HepG2 (cell line): ENCODE measurements at regions not wholly inside any gene's neighbourhood (a gene's known extent, or its start where the extent isn't known, plus 50 kb on each side); places are given as distances from the start of the nearest gene placed in this dataset.

Source experiments
- ATAC-seq: fragments of 200-7000 bp; cut with Tn5 transposase; 3 replicates; pipeline ENCODE4 v1.9.1; 2020; ENCODE audit warnings: mild to moderate bottlenecking, moderate library complexity
- BruUV-seq: library from RNA; stranded (reverse); fragments of 400-500 nt; replicated peaks from 2 replicates; lab custom pipeline; 2021; lab: Mats Ljungman, UMichigan
- CTCF ChIA-PET: fragments of 300-600 bp; formaldehyde crosslinking; extraction: SDS; loops from one replicate; lab custom pipeline; 2021; ENCODE audit warnings: low total read pairs, inconsistent platforms, low intra/inter-chr PET ratio; lab: Yijun Ruan, JAX
- POLR2A ChIA-PET: fragments of 350-600 bp; sonication (Branson Sonifier 250); formaldehyde crosslinking; loops from one replicate; lab custom pipeline; 2020; ENCODE audit warnings: antibody characterized with exemption, inconsistent platforms; lab: Yijun Ruan, JAX
- DNase-seq: peaks from one replicate; pipeline ENCODE4 v3.0.0-alpha.2; 2015; ENCODE audit warnings: low spot score
- FAIRE-seq: peaks from 3 replicates; lab custom pipeline; 2011; peaks lifted over from hg19 to GRCh38; lab: Jason Lieb, UNC
- H2AFZ ChIP-seq: one replicate; pipeline ENCODE4 v1.6.1; 2011; ENCODE audit warnings: low read length, inconsistent platforms
- H3K27ac ChIP-seq: fragments of 300-600 bp; 3 replicates; pipeline ENCODE4 v1.8.0; 2011; ENCODE audit warnings: mixed run types, mild to moderate bottlenecking, mixed read lengths, low read length, inconsistent platforms; ENCODE audit not compliant: insufficient read depth; ENCODE audit errors: extremely low read length
- H3K27me3 ChIP-seq, 2 experiments: fragments of 200-600 bp in 1 of 2; 2 replicates in 1 of 2; 3 replicates in 1 of 2; pipeline versions ENCODE4 v1.6.0 to v1.8.0; 2011; ENCODE audit warnings: low read length in 2 of 2, mild to moderate bottlenecking in 2 of 2, moderate library complexity in 2 of 2, inconsistent platforms in 1 of 2; ENCODE audit not compliant: insufficient read depth in 2 of 2, control insufficient read depth in 1 of 2
- H3K36me3 ChIP-seq, 2 experiments: fragments of 200-600 bp in 1 of 2; replicated peaks in 1 of 2; 2 replicates in 1 of 2; 3 replicates in 1 of 2; pipeline versions ENCODE4 v1.5.1 to v1.8.0; 2011; ENCODE audit warnings: low read length in 2 of 2, inconsistent platforms in 1 of 2; ENCODE audit not compliant: insufficient read depth in 2 of 2, control insufficient read depth in 1 of 2
- H3K4me1 ChIP-seq: 2 replicates; pipeline ENCODE4 v1.5.1; 2012; ENCODE audit warnings: low read length, inconsistent platforms; ENCODE audit not compliant: insufficient read depth
- H3K4me2 ChIP-seq: 2 replicates; pipeline ENCODE4 v1.6.0; 2011; ENCODE audit warnings: low read depth, low read length, inconsistent platforms
- H3K4me3 ChIP-seq, 3 experiments: fragments of 200-600 bp in 1 of 3; sonication (generic), shearing (Covaris generic) in 1 of 3; replicated peaks in 1 of 3; 2 replicates each; pipeline ENCODE4 v1.5.1; 2011 to 2016; ENCODE audit warnings: low read length in 3 of 3, inconsistent platforms in 2 of 3, low read depth in 2 of 3, mild to moderate bottlenecking in 2 of 3, control low read depth in 1 of 3, mixed read lengths in 1 of 3; ENCODE audit not compliant: insufficient read depth in 1 of 3
- H3K79me2 ChIP-seq: one replicate; pipeline ENCODE4 v1.6.1; 2011; ENCODE audit warnings: low read length, inconsistent platforms; ENCODE audit not compliant: insufficient read depth
- H3K9ac ChIP-seq: 2 replicates; pipeline ENCODE4 v1.6.0; 2011; ENCODE audit warnings: mild to moderate bottlenecking, low read depth, low read length, inconsistent platforms; ENCODE audit not compliant: insufficient read depth
- H3K9me3 ChIP-seq: 2 replicates; pipeline ENCODE4 v1.5.1; 2012; ENCODE audit warnings: mild to moderate bottlenecking, low read length
- H4K20me1 ChIP-seq: 2 replicates; pipeline ENCODE4 v1.6.0; 2011; ENCODE audit warnings: inconsistent platforms, mild to moderate bottlenecking, low read length, moderate library complexity; ENCODE audit not compliant: insufficient read depth
- DR1 ChIP-seq: sonication (generic); formaldehyde crosslinking; IDR thresholded peaks from 2 replicates; pipeline ENCODE4 v1.8.0; 2021; ENCODE audit warnings: mild to moderate bottlenecking, missing genetic modification reagents, inconsistent platforms
- GATA4 ChIP-seq: sonication (generic); IDR thresholded peaks from 2 replicates; pipeline ENCODE4 v1.6.1; 2016; ENCODE audit warnings: antibody characterized with exemption, low read depth, borderline replicate concordance
- HES4 ChIP-seq: sonication (generic); formaldehyde crosslinking; IDR thresholded peaks from 2 replicates; pipeline ENCODE4 v1.9.0; 2021; ENCODE audit warnings: mild to moderate bottlenecking, missing genetic modification reagents, borderline replicate concordance
- HMG20A ChIP-seq: IDR thresholded peaks from 2 replicates; pipeline ENCODE4 v1.6.1; 2016; ENCODE audit warnings: borderline replicate concordance
- HNRNPH1 ChIP-seq: fragments of 200-400 bp; formaldehyde crosslinking; optimal IDR thresholded peaks from 2 replicates; pipeline ENCODE3; 2017; ENCODE audit warnings: mild to moderate bottlenecking, low read depth, low read length
- NONO ChIP-seq, 2 experiments: fragments of 450-650 bp in 1 of 2; sonication (generic) in 1 of 2; formaldehyde crosslinking in 1 of 2; IDR thresholded peaks in 1 of 2; conservative IDR thresholded peaks in 1 of 2; 2 replicates each; pipeline versions ENCODE4 v1.6.1 to v1.8.0; 2017 to 2022; ENCODE audit warnings: mild to moderate bottlenecking in 1 of 2, missing genetic modification reagents in 1 of 2, moderate library complexity in 1 of 2
- PCBP1 ChIP-seq: fragments of 200-400 bp; formaldehyde crosslinking; IDR thresholded peaks from 2 replicates; pipeline ENCODE4 v1.6.1; 2017; ENCODE audit warnings: mild to moderate bottlenecking, low read depth, low read length, borderline replicate concordance
- RFX5 ChIP-seq: IDR thresholded peaks from 2 replicates; pipeline ENCODE4 v1.6.1; 2011; ENCODE audit warnings: low read depth, low read length, improper control_type of control experiment
- ZBTB8A ChIP-seq: sonication (generic); formaldehyde crosslinking; IDR thresholded peaks from 2 replicates; pipeline ENCODE4 v1.4.0; 2020; ENCODE audit warnings: mild to moderate bottlenecking, low read depth, missing genetic modification reagents, borderline replicate concordance
- ZNF790 ChIP-seq: sonication (generic); formaldehyde crosslinking; IDR thresholded peaks from 2 replicates; pipeline ENCODE4 v1.8.0; 2022; ENCODE audit warnings: missing genetic modification reagents, mild to moderate bottlenecking, borderline replicate concordance
- ZNF839 ChIP-seq: sonication (generic); formaldehyde crosslinking; IDR thresholded peaks from 2 replicates; pipeline ENCODE4 v1.4.0; 2020; ENCODE audit warnings: missing genetic modification reagents, mild to moderate bottlenecking, borderline replicate concordance
- WGBS: methylation state at CpG from one replicate; pipeline ENCODE4 v1.1.6; 2017; ENCODE audit warnings: low lambda C conversion rate; 5-methylcytosine and 5-hydroxymethylcytosine counted together
- in situ Hi-C: cut with HindIII; loops from 2 replicates; pipeline ENCODE4 v1.10.0; 2017; ENCODE audit warnings: low pct_unique_long_range_greater_than_20kb; ENCODE audit not compliant: extremely low pct_ligation_motif_present
- intact Hi-C: fragments of 100-400 bp; cut with micrococcal nuclease; formaldehyde crosslinking; loops from one replicate; pipeline ENCODE4 v1.10.0; 2022; ENCODE audit not compliant: unreplicated experiment
- TF ChIP-seq, protein P1 (sequence below): sonication (generic); formaldehyde crosslinking; IDR thresholded peaks from 2 replicates; pipeline ENCODE4 v1.4.0; 2020; ENCODE audit warnings: mild to moderate bottlenecking, missing genetic modification reagents
- TF ChIP-seq, protein P2 (sequence below): sonication (generic); formaldehyde crosslinking; IDR thresholded peaks from 2 replicates; pipeline ENCODE4 v1.4.0; 2020; ENCODE audit warnings: mild to moderate bottlenecking, low read depth, missing genetic modification reagents
- TF ChIP-seq, protein P3 (sequence below): sonication (generic); formaldehyde crosslinking; IDR thresholded peaks from 2 replicates; pipeline ENCODE4 v1.8.0; 2022; ENCODE audit warnings: missing genetic modification reagents, mild to moderate bottlenecking, borderline replicate concordance

DNA sequence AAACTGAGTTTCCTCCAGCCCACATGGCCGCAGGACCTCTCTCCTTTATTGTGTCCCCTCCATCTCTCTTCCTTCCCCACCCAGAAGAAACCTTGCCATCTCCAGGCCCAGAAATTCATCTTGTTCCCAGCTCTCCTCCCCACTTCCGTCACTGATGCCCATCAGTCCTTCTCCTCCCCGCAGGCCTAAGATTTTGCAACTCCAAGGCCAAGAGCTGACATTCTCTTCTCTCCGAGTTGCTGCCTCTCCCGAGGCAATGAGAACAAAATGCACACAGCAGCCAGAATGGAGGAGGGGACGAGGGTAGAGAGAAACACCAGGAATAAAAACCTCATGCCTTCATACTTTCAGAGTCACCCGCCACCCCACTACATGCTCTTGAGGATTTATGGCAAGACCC is 526.5 kb upstream of the PROK2 start:
- DNase-seq (no peak), FAIRE-seq (no peak), ATAC-seq (no peak)
- no TSS peak for BruUV-seq
- Histone ChIP-seq H3K4me3 (no peak overlapping the region), H3K9me3 (no peaks in the 10 kb centered on the region), H3K9ac (no peak overlapping the region), H3K27me3 (peaks cover 0 to 4% of the 10 kb centered on the region in 2 experiments; a peak in 1 of 5 replicates), H3K4me1 (peaks cover 14% of the 10 kb centered on the region), H4K20me1 (no peaks in the 10 kb centered on the region), H3K36me3 (no peaks in the 10 kb centered on the region), H3K79me2 (no peaks in the 10 kb centered on the region), H3K27ac (no peak overlapping the region), H3K4me2 (no peak overlapping the region; the same call in 1 of the 2 replicates), H2AFZ (no peak overlapping the region)
- in situ Hi-C loops (no loop called here), intact Hi-C loops (loop anchor here (2.0 kb wide), 1 partner anchor 77 kb away; no protein-coding TSS in a partner anchor)
- TF ChIP-seq GATA4, result no peak
- no peak for TF ChIP-seq HMG20A (CRISPR knock-in tag)
- TF ChIP-seq ZBTB8A (CRISPR knock-in tag), result no peak
- TF ChIP-seq HES4, result no peak
- no peak for TF ChIP-seq ZNF790 (CRISPR knock-in tag)
- no peak for TF ChIP-seq HNRNPH1
- TF ChIP-seq, protein P1, sequence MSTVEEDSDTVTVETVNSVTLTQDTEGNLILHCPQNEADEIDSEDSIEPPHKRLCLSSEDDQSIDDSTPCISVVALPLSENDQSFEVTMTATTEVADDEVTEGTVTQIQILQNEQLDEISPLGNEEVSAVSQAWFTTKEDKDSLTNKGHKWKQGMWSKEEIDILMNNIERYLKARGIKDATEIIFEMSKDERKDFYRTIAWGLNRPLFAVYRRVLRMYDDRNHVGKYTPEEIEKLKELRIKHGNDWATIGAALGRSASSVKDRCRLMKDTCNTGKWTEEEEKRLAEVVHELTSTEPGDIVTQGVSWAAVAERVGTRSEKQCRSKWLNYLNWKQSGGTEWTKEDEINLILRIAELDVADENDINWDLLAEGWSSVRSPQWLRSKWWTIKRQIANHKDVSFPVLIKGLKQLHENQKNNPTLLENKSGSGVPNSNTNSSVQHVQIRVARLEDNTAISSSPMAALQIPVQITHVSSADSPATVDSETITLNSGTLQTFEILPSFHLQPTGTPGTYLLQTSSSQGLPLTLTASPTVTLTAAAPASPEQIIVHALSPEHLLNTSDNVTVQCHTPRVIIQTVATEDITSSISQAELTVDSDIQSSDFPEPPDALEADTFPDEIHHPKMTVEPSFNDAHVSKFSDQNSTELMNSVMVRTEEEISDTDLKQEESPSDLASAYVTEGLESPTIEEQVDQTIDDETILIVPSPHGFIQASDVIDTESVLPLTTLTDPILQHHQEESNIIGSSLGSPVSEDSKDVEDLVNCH, result no peak
- TF ChIP-seq ZNF839, result no peak
- no peak for TF ChIP-seq DR1
- TF ChIP-seq PCBP1, result no peak
- no peak for TF ChIP-seq RFX5
- TF ChIP-seq, protein P2, sequence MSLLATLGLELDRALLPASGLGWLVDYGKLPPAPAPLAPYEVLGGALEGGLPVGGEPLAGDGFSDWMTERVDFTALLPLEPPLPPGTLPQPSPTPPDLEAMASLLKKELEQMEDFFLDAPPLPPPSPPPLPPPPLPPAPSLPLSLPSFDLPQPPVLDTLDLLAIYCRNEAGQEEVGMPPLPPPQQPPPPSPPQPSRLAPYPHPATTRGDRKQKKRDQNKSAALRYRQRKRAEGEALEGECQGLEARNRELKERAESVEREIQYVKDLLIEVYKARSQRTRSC (CRISPR knock-in tag), result no peak
- TF ChIP-seq, protein P3, sequence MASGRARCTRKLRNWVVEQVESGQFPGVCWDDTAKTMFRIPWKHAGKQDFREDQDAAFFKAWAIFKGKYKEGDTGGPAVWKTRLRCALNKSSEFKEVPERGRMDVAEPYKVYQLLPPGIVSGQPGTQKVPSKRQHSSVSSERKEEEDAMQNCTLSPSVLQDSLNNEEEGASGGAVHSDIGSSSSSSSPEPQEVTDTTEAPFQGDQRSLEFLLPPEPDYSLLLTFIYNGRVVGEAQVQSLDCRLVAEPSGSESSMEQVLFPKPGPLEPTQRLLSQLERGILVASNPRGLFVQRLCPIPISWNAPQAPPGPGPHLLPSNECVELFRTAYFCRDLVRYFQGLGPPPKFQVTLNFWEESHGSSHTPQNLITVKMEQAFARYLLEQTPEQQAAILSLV (CRISPR knock-in tag), result no peak
- TF ChIP-seq NONO (IDR thresholded peaks at IDR 0.05), result no peak
- TF ChIP-seq NONO (CRISPR knock-in tag; conservative IDR thresholded peaks at IDR 0.05), result no peak
- POLR2A ChIA-PET, result no interaction called here
- 40% methylated on average over 7 of the region's 7 CpGs for WGBS
- CTCF ChIA-PET, result no interaction called here
